ENCODE measurements at regions not wholly inside any gene's neighbourhood (a gene's known extent, or its start where the extent isn't known, plus 50 kb on each side); places are given as distances from the start of the nearest gene placed in this dataset.

DNA sequence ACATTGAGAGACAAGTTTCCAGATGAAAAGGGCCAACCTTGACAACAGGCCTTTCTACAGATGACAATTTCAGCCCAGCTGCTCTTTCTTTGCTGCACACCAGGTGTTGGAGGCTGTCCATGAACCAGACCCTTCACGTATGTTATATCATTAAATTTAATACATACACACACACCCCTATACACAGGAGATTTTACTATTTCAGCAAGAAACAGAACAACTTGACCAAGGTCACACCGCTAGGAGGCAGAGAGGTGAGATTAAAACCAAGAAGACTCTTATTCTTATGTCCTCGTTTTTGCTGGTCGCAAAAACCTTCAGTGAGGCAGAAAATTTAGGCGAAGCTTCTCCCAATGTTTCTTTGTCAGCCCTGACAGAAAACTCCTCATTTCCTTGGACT lies 1585.9 kb downstream of the AACS start:
- TF ChIP-seq, protein P1, sequence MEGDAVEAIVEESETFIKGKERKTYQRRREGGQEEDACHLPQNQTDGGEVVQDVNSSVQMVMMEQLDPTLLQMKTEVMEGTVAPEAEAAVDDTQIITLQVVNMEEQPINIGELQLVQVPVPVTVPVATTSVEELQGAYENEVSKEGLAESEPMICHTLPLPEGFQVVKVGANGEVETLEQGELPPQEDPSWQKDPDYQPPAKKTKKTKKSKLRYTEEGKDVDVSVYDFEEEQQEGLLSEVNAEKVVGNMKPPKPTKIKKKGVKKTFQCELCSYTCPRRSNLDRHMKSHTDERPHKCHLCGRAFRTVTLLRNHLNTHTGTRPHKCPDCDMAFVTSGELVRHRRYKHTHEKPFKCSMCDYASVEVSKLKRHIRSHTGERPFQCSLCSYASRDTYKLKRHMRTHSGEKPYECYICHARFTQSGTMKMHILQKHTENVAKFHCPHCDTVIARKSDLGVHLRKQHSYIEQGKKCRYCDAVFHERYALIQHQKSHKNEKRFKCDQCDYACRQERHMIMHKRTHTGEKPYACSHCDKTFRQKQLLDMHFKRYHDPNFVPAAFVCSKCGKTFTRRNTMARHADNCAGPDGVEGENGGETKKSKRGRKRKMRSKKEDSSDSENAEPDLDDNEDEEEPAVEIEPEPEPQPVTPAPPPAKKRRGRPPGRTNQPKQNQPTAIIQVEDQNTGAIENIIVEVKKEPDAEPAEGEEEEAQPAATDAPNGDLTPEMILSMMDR (IDR thresholded peaks at IDR 0.05; ENCODE audit: insufficient read depth, low read length, missing control alignments), result no peak
- POLR2A ChIA-PET, result no interaction called here
- DNase-seq (ENCODE audit: low read depth, low spot score), result no peak
- no peak overlapping the region for H3K4me3 ChIP-seq (ENCODE audit: low read depth, low read length)
- CTCF ChIA-PET, result no interaction called here

DNA sequence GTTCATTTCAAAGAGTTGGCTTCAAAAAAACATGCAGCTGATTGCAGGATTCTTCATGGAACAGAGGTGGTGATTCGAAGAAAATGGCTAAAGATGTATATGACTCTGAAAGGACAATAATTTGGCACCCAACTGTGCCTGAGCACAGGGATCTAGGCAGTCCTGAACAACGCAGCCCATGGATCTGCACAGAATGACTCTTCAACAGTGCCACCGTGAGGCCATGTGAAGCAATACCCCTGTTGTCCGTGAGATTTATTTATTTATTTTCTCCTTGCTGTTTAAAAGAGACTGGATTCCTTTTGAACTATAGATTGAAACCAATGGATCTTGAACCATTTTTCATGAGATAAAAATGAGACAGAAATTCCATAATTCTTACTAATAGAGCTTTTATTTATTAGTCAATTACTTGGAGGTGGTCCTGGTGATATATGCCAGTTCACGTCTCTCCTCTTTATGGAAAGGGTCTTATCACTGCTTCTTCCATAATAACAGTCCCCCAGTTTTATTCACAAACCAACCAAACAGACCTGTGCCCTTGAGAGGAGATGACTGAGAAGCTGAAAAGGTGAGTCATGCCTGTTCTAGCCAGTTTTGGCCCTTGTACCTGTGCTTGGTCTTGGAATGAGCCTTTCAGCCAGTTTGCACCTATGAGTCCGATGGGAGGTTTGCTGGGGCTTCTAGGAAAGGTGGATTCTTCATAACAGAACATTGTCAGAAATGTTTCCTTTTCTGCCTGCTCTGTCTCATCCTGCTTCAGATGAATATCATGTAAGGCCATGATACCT lies 1598.3 kb downstream of the AACS start:
- TF ChIP-seq, protein P1 (IDR thresholded peaks at IDR 0.05; ENCODE audit: insufficient read depth, low read length, missing control alignments), result no peak
- ChIA-PET CTCF (no interaction called here), POLR2A (no interaction called here)
- DNase-seq (ENCODE audit: low read depth, low spot score), result no peak
- no peak overlapping the region for H3K4me3 ChIP-seq (ENCODE audit: low read depth, low read length)

DNA sequence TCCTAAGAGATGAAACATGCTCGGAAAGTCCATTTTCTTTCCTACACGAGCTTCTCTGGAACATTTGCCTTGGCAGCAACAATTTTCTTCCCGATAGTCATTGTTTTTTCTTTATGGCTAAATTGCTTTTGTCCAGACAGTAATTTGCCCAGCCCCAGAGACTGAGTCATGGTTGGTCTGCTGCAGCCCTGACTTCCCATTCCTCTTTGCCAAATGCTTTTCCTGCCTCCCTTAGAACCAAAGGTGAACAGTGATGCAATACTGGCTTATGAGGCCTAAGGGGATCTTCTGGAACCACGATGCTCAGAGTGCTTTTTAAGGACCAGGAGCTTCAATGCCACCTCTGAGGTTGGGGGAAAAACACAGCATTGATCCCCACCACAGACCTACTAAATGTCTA lies 1599.6 kb upstream of the TMEM132C start:
- ChIA-PET CTCF (no interaction called here), POLR2A (no interaction called here)
- no peak overlapping the region for H3K4me3 ChIP-seq (ENCODE audit: low read depth, low read length)
- TF ChIP-seq, protein P1 (IDR thresholded peaks at IDR 0.05; ENCODE audit: insufficient read depth, low read length, missing control alignments), result no peak
- DNase-seq (ENCODE audit: low read depth, low spot score), result no peak

DNA sequence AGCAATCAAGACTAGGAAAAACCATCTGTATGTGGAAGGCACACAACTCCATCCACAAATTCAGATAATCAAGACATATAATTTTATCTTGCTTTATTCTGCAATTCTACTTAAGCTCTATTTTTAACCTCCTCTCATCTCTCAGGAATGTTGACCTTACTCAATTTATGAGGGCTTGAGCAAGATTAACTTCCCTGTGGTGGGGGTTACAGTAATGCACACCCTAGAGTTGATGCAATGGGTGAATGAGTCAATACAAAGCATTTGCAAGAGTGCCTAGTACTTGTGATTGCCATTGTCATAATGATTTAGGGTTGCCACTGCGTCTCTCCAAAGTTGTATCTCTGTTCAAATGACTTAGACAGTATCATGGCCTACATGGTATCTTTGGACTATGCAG lies 1598.4 kb upstream of the TMEM132C start:
- H3K4me3 ChIP-seq (ENCODE audit: low read depth, low read length), result no peak overlapping the region
- DNase-seq (ENCODE audit: low read depth, low spot score), result no peak
- ChIA-PET CTCF (no interaction called here), POLR2A (no interaction called here)
- TF ChIP-seq, protein P1 (IDR thresholded peaks at IDR 0.05; ENCODE audit: insufficient read depth, low read length, missing control alignments), result no peak

DNA sequence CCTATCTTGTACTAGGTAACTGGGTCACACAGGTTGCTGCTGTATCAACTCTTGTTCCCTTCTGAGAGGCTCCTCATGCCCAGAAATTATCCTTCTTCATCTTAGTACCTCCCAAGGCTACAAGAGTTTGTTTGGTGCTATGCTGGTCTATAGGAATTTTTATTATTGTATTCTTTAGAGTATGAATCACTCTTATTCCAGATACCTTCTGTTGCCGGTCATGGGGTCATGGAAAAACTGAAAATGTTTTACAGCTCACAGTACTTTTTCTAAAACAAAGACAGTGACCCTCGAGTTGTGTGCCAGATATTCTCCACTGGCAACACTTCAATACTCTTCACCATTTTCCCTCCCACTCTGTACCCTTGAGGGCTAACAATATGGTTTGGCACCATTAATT lies 1598.0 kb upstream of the TMEM132C start:
- TF ChIP-seq, protein P1 (IDR thresholded peaks at IDR 0.05; ENCODE audit: insufficient read depth, low read length, missing control alignments), result no peak
- CTCF ChIA-PET, result no interaction called here
- no peak overlapping the region for H3K4me3 ChIP-seq (ENCODE audit: low read depth, low read length)
- DNase-seq (ENCODE audit: low read depth, low spot score), result no peak
- POLR2A ChIA-PET, result no interaction called here

DNA sequence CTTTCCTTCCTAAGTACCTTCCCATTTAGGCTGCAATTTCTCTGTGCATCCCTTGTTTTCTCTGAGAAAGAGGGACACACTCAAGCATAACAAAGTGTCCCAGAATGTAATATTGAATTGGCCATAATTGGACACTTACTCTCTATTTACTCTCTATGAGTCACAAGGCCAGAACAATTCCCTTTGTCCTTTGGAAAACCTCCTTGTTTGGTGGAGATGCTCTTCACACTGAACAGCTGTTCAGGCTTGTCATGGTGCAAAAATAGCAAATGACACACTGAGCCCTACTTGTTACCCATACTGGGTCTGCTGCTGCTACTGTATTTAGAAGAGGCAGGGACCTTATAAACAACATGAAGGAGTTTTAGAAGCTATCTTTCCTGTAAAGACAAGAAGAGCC lies 1590.5 kb upstream of the TMEM132C start:
- ChIA-PET CTCF (no interaction called here), POLR2A (no interaction called here)
- DNase-seq (ENCODE audit: low read depth, low spot score), result no peak
- H3K4me3 ChIP-seq (ENCODE audit: low read depth, low read length), result no peak overlapping the region
- TF ChIP-seq, protein P1 (IDR thresholded peaks at IDR 0.05; ENCODE audit: insufficient read depth, low read length, missing control alignments), result no peak
